ENCODE measurements at regions not wholly inside any gene's neighbourhood (a gene's known extent, or its start where the extent isn't known, plus 50 kb on each side); places are given as distances from the start of the nearest gene placed in this dataset.

DNA sequence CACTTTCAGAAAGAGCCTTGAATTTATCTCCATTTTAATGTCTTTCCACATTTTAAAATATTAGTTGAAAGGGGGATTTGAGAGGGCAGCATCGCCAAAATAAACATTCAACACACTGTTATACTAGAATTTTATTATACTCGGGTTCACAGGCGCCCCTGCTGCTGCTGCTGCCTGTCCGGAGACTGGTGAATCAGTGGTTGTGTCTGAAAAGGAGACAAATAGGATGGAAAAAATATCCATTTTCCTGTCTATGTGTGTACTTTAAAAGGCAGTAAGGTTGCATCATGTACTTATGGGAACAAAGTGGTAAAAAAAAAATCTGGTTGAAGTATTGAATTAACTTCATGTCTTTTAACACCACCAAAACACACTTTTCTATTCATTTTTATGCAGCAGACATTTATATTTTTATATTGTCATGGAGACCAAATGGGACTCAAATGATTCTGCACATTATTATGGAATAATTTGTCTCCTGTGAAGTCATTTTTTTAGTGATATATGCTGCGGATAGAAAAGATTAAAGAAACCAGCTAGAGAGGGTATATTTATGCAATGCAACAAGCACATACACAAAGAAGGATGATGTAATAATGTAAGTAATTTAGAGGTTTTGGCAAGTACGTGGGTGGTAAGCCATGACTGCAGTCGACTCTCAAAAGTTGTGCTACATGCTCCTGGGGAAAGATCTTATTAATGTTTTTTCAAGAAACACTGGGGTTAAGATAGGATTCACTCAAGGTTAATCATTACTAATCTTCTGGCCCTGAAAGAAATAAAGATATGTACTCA, 759.0 kb upstream of the SOX9 start:
- DNase-seq, result no peak

DNA sequence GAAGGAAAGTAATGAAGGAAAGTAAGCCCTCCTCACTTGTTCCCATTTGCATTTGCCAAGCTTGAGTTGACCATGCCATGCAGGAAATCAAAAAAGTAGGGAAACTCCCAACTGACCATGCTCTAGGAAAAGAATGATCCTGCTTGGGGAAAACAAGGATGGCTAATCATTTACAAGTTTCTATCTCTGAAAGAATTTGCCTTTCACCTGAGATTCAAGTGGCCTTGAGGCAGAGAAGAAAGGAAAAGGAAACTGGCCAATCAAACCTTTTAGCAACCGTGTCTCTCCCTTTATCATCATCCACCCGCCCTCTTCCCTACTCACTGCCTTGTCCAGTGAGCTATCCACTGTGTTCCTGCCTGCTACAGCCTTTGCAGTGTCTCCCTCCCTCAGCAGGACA, 757.2 kb upstream of the SOX9 start:
- DNase-seq, result no peak

GRCh38 chr17:71371809-71372208, 749.0 kb upstream of the SOX9 start:
- DNase-seq, result no peak

- DNase-seq, result no peak
Observed at GRCh38 chr17:71375948-71376347, 744.9 kb upstream of the SOX9 start.

- DNase-seq, result no peak
Observed at GRCh38 chr17:71376933-71377332, 743.9 kb upstream of the SOX9 start.

GRCh38 chr17:71378036-71378435, 742.8 kb upstream of the SOX9 start:
- no peak for DNase-seq

DNA sequence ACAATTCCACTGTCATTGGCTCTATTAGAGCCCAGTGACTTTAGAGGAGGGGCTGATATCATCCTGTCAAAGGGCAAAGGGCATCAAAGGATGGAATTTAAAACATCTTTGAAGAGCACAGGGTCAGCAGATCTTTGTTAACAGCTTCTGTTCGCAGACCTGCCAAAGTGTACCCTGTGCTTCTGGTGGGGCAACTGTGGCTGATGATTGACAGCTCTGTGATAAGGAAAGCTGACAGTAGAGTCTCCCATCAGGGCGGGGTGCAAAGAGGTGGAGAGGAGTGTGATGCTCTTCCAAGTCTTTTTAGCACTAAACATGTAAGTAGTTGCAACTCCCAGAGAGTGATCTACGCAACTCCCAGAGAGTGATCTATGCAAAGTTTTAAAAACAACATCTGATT, 742.1 kb upstream of the SOX9 start:
- DNase-seq, result no peak

DNA sequence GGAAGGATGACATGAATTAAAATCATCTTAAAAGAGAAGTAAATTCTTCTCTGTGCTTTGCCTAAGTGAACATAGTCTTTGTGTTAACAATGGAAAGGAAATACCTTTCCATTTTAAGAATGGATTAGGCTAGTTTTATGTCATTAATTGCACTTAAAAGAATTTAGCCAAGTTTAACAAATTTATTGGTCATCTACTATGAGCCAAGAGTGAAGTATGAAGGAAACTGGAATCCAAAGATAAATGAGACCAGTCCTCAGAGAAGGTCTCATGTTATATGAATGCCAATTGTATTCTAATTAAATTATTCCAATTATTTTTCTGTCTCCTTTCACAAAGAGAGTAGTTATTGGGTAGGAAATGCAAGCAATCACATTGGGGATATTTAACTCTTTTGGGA, 741.3 kb upstream of the SOX9 start:
- no peak for DNase-seq

DNA sequence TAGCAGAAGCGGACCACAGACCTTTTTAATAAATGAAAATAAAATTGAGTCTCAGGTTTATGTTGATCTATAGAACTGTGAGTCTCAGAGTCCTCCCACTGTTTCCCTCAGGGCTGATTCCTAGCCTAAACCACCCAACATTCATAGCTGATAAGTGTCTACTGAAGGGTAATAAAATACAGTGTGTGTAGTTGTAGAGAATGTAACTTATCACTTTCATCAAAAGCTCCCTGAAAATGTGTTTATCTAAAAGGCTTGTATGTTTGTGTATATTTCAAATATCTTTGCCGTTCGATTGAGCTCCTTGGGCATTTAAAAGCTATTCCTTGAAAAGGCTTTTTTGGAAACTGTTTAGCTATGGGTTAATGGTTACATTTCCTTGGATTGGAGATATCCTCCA, 740.3 kb upstream of the SOX9 start:
- DNase-seq, result no peak

GRCh38 chr17:71380936-71381335, 739.9 kb upstream of the SOX9 start:
- no peak for DNase-seq

- DNase-seq, result no peak
Observed at GRCh38 chr17:71383091-71383490, 737.7 kb upstream of the SOX9 start.

DNA sequence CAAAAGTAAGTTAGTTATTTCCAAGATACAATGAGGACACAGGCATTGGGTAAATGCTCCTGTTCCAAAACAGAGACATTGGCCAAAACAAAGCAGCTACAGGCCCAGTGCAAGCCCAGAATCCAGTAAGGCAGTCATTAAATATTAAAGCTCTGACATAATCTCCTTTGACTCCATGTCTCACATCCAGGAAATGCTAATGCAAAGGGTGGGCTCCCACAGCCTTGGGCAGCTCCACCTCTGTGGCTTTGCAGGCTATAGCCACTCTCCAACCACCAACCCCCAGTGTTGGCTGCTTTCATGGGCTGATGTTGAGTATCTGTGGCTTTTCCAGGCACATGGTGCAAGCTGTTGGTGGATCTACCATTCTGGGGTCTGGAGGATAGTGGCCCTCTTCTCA, 733.4 kb upstream of the SOX9 start:
- no peak for DNase-seq

- no peak for DNase-seq
Observed at GRCh38 chr17:71392715-71393567, 727.9 kb upstream of the SOX9 start.

- DNase-seq, result no peak
Observed at GRCh38 chr17:71395901-71396300, 724.9 kb upstream of the SOX9 start.

DNA sequence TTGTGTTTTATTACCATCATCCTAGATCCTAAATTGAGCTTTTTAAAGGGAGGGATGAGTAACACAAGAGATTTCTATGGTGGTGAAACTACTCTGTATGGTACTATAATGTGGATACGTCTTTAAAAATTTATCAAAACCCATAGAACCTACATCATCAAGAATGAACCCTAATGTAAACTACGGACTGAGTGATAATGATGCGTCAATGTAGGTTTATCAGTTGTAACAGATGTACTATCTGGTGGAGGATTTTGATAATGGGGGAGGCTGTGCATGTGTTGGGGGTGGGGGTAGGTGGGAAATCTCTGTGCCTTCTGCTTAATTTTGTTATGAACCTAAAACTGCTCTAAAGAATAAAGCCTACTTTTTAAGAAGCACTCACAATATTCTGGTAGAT, 724.1 kb upstream of the SOX9 start:
- DNase-seq, result no peak

- no peak for DNase-seq
Observed at GRCh38 chr17:71398025-71398424, 722.8 kb upstream of the SOX9 start.

DNA sequence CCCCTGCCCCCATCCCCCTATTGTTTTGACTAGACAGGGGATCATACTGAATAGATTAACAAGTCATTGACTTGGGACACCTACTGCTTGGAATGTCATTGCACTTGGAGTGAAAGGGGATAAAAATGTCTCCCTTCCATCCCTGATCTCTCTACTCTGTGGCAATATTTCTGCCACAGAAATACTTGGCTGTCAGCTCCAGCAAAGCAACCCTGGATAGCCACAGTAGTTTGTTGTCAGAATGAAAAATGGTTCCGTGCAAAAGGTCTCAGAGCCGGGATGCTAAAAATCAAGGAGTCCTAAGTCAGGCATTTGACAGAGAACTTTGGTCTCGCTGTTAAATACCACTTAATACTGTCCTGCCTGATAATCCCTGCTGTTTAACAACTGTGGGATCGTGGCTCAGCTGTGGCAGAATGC, 722.0 kb upstream of the SOX9 start:
- DNase-seq, result no peak

- no peak for DNase-seq
Observed at GRCh38 chr17:71399221-71399620, 721.6 kb upstream of the SOX9 start.

GRCh38 chr17:71399649-71400048, 721.2 kb upstream of the SOX9 start:
- DNase-seq, result no peak

DNA sequence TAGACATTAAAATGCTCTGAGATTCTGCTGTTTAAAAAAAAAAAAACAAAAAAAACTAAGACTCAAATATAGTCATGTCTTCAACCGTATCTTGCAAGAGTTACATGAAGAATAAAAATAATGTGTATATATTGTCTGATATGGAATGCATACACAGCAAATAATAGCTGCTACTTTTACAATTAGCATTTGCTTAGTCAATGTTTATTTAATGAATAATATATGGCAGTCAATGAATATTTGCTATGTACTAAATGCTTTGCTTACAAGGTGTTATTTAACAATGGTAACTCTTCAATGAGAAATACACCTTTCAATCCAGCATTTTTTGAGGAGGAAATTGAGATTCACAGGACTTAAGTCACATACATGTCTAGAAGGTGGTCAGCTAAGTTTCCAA, 718.8 kb upstream of the SOX9 start:
- DNase-seq, result no peak

GRCh38 chr17:71402661-71403141, 718.1 kb upstream of the SOX9 start:
- no peak for DNase-seq

GRCh38 chr17:71405101-71405500, 715.7 kb upstream of the SOX9 start:
- DNase-seq, result no peak

DNA sequence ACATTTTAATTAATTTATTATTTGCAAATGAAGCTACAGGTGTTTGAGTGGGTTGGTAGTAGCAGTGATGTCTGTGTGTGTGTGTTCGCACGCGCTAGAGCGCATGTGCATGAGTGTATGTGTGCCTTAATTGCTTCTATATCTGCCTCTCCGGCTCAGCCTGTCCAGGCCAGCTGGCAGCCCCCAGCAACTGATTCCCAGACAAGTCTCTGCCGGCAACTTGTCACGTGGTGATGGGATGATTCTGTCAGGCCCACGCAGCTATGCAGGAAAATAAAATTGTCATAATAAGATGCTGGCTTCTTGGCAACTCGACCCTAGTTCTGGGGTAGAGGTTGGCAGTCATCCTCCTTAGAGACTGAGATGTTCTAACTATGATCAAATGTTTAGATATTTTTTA, 712.8 kb upstream of the SOX9 start:
- no peak for DNase-seq

DNA sequence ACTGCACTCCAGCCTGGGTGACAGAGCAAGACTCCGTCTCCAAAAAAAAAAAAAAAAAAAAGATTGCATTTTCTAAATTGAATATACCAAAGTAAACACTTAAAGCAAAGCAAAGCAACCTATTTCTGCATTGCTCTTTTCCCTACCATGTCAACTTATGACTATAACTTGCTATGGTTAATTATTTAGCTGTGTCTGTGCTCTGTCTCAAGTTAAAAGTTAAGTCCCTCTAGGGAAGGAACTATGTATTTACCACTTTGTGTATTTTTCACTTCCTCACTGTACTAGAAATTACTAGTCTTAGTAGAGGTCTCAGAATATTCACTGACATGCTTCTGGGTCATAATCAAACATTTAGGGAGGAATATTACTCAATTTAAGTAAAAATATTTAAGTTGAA, 711.7 kb upstream of the SOX9 start:
- no peak for DNase-seq

Measured in T-helper 1 cell (primary cell).